ENCODE measurements at regions not wholly inside any gene's neighbourhood (a gene's known extent, or its start where the extent isn't known, plus 50 kb on each side); places are given as distances from the start of the nearest gene placed in this dataset.

GRCh38 chr6:159328052-159328451, 158.9 kb downstream of the FNDC1 start:
- DNase-seq, result no peak

- no peak for DNase-seq
These were observed 156.3 kb downstream of the FNDC1 start for GRCh38 chr6:159325476-159325875.

GRCh38 chr6:159324596-159324995, 155.4 kb downstream of the FNDC1 start:
- no peak for DNase-seq
